ENCODE measurements at regions not wholly inside any gene's neighbourhood (a gene's known extent, or its start where the extent isn't known, plus 50 kb on each side); places are given as distances from the start of the nearest gene placed in this dataset.

- no peak for TF ChIP-seq POLR2A (IDR thresholded peaks at IDR 0.05; ENCODE audit: insufficient read depth in 1 of 2, low read depth in 2 of 2, low read length in 2 of 2)
- no peak for TF ChIP-seq ZNF431 (CRISPR knock-in tag; IDR thresholded peaks at IDR 0.05; ENCODE audit: borderline replicate concordance, low read depth)
- TF ChIP-seq SAFB2 (CRISPR knock-in tag; IDR thresholded peaks at IDR 0.05; ENCODE audit: borderline replicate concordance, low read depth) = no peak
- no peak for TF ChIP-seq CTCF (CRISPR knock-in tag; IDR thresholded peaks at IDR 0.05)
- no peak for TF ChIP-seq MAFF (IDR thresholded peaks at IDR 0.05; ENCODE audit: low read depth, low read length)
- no peak for TF ChIP-seq ZNF746 (CRISPR knock-in tag; IDR thresholded peaks at IDR 0.05)
- no peak for TF ChIP-seq TAF1 (CRISPR knock-in tag; IDR thresholded peaks at IDR 0.05)
- no peak for TF ChIP-seq TEAD3 (CRISPR knock-in tag; optimal IDR thresholded peaks at IDR 0.05; ENCODE audit: borderline replicate concordance)
Measured at GRCh38 chr1:56216218-56216617, 363.1 kb downstream of the PLPP3 start.
